Right lobe of liver (tissue), 4 donors: ENCODE measurements at regions not wholly inside any gene's neighbourhood (a gene's known extent, or its start where the extent isn't known, plus 50 kb on each side); places are given as distances from the start of the nearest gene placed in this dataset.

ENCODE experiments used
- POLR2A ChIP-seq: fragments of 450-650 bp; IDR thresholded peaks from one replicate; pipeline ENCODE4 v1.6.1; 2017; ENCODE audit warnings: antibody characterized with exemption, mild to moderate bottlenecking
- TF ChIP-seq, protein P1 (sequence below), 4 donors: fragments of 200-600 bp in 3 of 4; fragments of 450-650 bp in 1 of 4; IDR thresholded peaks; one replicate each; pipeline versions ENCODE4 v1.5.1 to v1.8.0; 2016 to 2022; ENCODE audit warnings: antibody characterized with exemption in 4 of 4, mild to moderate bottlenecking in 2 of 4
- donor health status: DM: no; HTN: no; CAD: no.
- donor health status: DM: no; HTN: no; CAD: no.
- donor health status: DM: no; HTN: yes; CAD: no.

DNA sequence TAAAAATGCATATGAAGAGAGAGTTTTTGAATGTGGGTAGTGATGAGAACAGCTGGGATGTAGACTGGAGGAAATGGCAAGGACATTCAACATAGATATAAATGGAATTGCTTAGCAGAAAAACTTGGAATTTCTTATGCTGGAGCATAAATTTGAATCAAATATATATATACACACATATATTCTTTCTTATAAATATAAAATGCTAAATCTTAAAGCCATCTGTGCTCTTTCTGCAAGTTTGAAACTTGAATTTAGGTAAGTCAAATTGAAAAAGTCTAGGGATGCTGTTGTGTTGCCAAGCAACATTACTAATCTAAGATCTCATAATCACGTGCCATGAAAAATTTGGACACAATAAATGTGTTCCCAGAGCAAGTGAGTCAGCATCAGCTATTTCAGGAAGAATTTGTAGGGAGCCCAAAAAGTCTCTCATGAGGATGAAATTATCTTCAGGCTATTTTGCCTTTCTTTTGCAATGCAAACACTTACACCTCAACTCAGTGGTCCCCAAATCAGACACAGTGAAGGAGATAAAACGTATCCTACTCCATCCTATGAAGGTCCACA is 58.4 kb upstream of the ALDH1A1 start:
- TF ChIP-seq, protein P1, sequence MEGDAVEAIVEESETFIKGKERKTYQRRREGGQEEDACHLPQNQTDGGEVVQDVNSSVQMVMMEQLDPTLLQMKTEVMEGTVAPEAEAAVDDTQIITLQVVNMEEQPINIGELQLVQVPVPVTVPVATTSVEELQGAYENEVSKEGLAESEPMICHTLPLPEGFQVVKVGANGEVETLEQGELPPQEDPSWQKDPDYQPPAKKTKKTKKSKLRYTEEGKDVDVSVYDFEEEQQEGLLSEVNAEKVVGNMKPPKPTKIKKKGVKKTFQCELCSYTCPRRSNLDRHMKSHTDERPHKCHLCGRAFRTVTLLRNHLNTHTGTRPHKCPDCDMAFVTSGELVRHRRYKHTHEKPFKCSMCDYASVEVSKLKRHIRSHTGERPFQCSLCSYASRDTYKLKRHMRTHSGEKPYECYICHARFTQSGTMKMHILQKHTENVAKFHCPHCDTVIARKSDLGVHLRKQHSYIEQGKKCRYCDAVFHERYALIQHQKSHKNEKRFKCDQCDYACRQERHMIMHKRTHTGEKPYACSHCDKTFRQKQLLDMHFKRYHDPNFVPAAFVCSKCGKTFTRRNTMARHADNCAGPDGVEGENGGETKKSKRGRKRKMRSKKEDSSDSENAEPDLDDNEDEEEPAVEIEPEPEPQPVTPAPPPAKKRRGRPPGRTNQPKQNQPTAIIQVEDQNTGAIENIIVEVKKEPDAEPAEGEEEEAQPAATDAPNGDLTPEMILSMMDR (IDR thresholded peaks at IDR 0.05): no peak
- TF ChIP-seq POLR2A: no peak
